Renal pelvis (tissue), 1 donor: ENCODE measurements at regions not wholly inside any gene's neighbourhood (a gene's known extent, or its start where the extent isn't known, plus 50 kb on each side); places are given as distances from the start of the nearest gene placed in this dataset.
"Not testable (repeated sequence)": the region's sequence is repeated elsewhere in the genome, so short reads cannot be mapped to it uniquely, and the experiment has no call there.

ENCODE experiments used
- DNase-seq: peaks from one replicate; pipeline ENCODE4 v3.0.0-alpha.2; 2013

GRCh38 chr7:21317966-21318915 is 109.6 kb upstream of the SP4 start:
- peak; percentile 35 for DNase-seq

GRCh38 chr7:21318916-21319270 is 109.0 kb upstream of the SP4 start:
- no peak for DNase-seq

- DNase-seq: no peak
Observed at GRCh38 chr7:21326241-21326640, 101.6 kb upstream of the SP4 start.

- no peak for DNase-seq
Observed at GRCh38 chr7:21326921-21327320, 101.0 kb upstream of the SP4 start.

GRCh38 chr7:21327422-21328409 is 100.2 kb upstream of the SP4 start:
- no peak for DNase-seq

- DNase-seq: no peak
Observed at GRCh38 chr7:21330462-21331178, 97.3 kb upstream of the SP4 start.

GRCh38 chr7:21334906-21335305 is 93.0 kb upstream of the SP4 start:
- no peak for DNase-seq

GRCh38 chr7:21336743-21337142 is 91.1 kb upstream of the SP4 start:
- no peak for DNase-seq

GRCh38 chr7:21338728-21339164 is 89.1 kb upstream of the SP4 start:
- no peak for DNase-seq

GRCh38 chr7:21344900-21345299 is 83.0 kb upstream of the SP4 start:
- DNase-seq: not testable (repeated sequence)

GRCh38 chr7:21345361-21345760 is 82.5 kb upstream of the SP4 start:
- no peak for DNase-seq

GRCh38 chr7:21346297-21346696 is 81.6 kb upstream of the SP4 start:
- DNase-seq: no peak

- DNase-seq: no peak
Observed at GRCh38 chr7:21352540-21353387, 75.1 kb upstream of the SP4 start.

GRCh38 chr7:21353388-21353780 is 74.5 kb upstream of the SP4 start:
- DNase-seq: no peak

GRCh38 chr7:21354284-21354683 is 73.6 kb upstream of the SP4 start:
- no peak for DNase-seq

- no peak for DNase-seq
Observed at GRCh38 chr7:21355406-21355874, 72.4 kb upstream of the SP4 start.

GRCh38 chr7:21356616-21357015 is 71.3 kb upstream of the SP4 start:
- no peak for DNase-seq

GRCh38 chr7:21357151-21358097 is 70.5 kb upstream of the SP4 start:
- DNase-seq: no peak

GRCh38 chr7:21358648-21359047 is 69.2 kb upstream of the SP4 start:
- DNase-seq: no peak

- no peak for DNase-seq
Observed at GRCh38 chr7:21359163-21359562, 68.7 kb upstream of the SP4 start.
